GM12872 (cell line): ENCODE measurements at regions not wholly inside any gene's neighbourhood (a gene's known extent, or its start where the extent isn't known, plus 50 kb on each side); places are given as distances from the start of the nearest gene placed in this dataset.

Source experiments
- TF ChIP-seq, protein P1 (sequence below): IDR thresholded peaks from 3 replicates; pipeline ENCODE4 v1.5.1; 2011; ENCODE audit warnings: low read depth, mild to moderate bottlenecking, low read length, moderate library complexity; ENCODE audit not compliant: insufficient read depth

DNA sequence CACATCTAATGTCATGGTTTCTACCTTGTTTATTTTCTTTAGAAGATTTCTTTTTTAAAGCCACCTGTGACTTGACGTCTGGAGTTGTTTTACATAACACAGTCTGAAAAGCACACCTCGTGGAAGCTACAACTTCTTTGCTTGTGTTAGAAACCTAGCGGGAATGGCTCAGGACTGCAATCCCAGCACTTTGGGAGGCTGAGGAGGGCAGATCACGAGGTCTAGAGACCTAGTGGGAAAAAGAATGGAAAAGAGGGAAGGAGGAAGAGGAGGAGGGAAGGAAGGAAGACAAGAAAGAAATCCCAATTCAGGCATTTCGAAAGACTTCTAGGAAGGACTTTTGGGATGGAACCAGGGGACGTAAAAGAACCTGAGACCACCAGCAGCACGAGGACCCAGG, 146.3 kb upstream of the CELF2 start:
- TF ChIP-seq, protein P1, sequence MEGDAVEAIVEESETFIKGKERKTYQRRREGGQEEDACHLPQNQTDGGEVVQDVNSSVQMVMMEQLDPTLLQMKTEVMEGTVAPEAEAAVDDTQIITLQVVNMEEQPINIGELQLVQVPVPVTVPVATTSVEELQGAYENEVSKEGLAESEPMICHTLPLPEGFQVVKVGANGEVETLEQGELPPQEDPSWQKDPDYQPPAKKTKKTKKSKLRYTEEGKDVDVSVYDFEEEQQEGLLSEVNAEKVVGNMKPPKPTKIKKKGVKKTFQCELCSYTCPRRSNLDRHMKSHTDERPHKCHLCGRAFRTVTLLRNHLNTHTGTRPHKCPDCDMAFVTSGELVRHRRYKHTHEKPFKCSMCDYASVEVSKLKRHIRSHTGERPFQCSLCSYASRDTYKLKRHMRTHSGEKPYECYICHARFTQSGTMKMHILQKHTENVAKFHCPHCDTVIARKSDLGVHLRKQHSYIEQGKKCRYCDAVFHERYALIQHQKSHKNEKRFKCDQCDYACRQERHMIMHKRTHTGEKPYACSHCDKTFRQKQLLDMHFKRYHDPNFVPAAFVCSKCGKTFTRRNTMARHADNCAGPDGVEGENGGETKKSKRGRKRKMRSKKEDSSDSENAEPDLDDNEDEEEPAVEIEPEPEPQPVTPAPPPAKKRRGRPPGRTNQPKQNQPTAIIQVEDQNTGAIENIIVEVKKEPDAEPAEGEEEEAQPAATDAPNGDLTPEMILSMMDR = no peak

DNA sequence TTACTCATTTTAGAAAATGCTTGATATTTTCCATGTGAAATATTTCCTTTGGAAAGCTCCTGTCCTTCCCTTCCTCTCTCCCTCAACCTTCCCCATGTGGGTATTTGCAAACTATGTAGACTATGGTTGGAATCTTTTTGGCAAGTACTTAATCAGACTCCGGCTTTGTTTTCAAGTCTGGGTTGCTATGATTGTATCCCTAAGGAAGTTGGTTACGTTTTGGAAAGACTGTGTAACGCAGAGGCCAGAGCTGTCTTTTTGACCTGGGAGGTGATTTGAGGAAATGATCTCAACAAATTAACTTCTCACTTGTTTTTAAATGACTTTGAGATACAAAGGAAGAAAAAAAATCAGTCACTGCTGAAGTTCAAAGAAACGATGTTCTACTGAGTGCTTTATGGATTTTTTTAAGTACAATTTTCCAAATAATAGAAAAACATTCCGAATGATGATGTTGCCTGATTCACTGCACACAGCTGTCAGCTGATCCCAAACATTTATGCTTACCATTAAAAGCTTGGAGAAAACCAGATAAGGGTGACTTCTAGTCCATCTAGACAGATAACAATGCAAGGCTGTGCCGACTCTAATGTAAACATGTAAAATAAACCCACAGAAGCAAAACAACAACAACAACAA, 145.5 kb upstream of the CELF2 start:
- TF ChIP-seq, protein P1 = no peak

DNA sequence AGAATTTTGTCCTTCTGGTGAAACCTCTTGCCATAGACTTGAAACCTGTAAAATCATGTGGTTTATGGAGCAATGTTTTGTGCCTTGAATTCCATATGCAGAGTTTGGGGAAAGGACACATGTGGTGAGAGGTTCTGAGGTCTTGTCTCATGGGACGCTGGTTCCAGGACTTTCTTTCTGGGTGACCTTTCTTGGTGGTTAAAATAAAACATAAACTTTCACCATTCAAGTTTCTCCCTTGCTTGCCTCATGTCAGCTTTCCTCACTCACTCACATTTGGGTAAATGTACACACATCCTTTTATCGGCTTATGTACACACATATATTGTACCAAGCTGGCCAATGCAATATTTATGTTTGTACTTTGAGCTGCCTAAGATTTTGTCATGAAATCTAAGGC, 144.9 kb upstream of the CELF2 start:
- TF ChIP-seq, protein P1 = no peak

GRCh38 chr10:10873289-10873688, 144.4 kb upstream of the CELF2 start:
- TF ChIP-seq, protein P1 = no peak

GRCh38 chr10:10873915-10874314, 143.8 kb upstream of the CELF2 start:
- TF ChIP-seq, protein P1 = no peak

GRCh38 chr10:10878963-10879362, 138.7 kb upstream of the CELF2 start:
- TF ChIP-seq, protein P1 = no peak

DNA sequence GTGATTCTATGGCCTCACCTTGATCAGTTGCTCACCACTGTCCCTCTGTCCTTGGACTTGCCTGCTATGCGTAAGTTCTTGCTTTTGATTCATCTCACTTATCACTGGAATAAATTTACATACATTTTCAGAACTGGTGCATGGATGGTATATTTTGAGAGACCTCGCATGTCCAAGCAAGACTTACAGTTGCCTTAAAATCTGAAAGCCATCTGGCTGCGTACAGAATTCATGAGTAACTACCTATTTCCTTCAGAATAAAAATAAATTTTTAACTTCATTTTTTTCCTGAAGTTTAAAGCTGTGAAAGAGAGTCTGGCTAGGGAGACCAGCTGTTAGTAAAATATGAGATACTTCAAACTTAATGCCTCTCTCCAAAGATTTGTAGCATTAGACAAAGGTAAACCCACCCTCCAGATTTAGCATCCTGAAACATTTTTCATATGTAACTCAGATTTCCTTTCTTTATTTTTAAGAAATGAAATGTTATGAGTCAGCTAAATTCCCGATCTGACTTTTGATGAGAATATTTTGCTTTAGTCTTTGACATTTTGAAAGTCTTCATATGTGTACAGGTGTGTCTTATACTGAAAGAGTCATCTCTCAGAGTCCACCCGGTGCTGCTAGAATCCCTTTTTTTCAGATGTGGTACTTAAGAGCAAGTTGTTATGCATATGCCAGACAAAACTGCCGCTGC, 136.4 kb upstream of the CELF2 start:
- TF ChIP-seq, protein P1 = no peak
